OCI-LY1 (cell line): ENCODE measurements at regions not wholly inside any gene's neighbourhood (a gene's known extent, or its start where the extent isn't known, plus 50 kb on each side); places are given as distances from the start of the nearest gene placed in this dataset.

ENCODE experiments used
- EZH2 ChIP-seq: fragments of 200-600 bp; sonication (generic), shearing (Covaris generic); IDR thresholded peaks from 2 replicates; pipeline ENCODE4 v1.8.0; 2017; ENCODE audit warnings: borderline replicate concordance, mixed run types, mild to moderate bottlenecking, antibody characterized with exemption, low read length, moderate library complexity, mixed read lengths
- TF ChIP-seq, protein P1 (sequence below): fragments of 200-600 bp; sonication (generic), shearing (Covaris generic); IDR thresholded peaks from 2 replicates; pipeline ENCODE4 v1.5.1; 2017; ENCODE audit warnings: mild to moderate bottlenecking, antibody characterized with exemption, low read length, moderate library complexity, mixed read lengths

DNA sequence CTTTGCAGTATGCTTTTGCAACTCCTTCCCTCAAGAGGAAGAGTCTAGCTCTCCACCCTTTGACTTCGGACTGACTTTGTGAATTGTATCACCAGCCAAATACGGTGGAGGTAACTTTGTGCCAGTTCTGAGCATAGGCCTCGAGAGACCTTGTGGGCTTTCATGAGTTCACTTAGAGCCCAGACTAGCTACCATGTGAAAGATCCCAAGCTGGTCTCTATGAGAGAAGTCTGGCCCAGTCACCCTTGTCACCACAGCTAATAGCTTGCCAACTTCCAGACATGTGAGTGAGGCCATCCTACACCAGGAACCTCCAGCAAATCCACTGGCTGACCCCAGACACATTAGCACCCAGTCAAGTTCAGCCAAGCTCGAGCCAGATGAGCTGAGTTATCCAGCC is 72.2 kb upstream of the EXOC4 start:
- TF ChIP-seq EZH2, result no peak
- TF ChIP-seq, protein P1, sequence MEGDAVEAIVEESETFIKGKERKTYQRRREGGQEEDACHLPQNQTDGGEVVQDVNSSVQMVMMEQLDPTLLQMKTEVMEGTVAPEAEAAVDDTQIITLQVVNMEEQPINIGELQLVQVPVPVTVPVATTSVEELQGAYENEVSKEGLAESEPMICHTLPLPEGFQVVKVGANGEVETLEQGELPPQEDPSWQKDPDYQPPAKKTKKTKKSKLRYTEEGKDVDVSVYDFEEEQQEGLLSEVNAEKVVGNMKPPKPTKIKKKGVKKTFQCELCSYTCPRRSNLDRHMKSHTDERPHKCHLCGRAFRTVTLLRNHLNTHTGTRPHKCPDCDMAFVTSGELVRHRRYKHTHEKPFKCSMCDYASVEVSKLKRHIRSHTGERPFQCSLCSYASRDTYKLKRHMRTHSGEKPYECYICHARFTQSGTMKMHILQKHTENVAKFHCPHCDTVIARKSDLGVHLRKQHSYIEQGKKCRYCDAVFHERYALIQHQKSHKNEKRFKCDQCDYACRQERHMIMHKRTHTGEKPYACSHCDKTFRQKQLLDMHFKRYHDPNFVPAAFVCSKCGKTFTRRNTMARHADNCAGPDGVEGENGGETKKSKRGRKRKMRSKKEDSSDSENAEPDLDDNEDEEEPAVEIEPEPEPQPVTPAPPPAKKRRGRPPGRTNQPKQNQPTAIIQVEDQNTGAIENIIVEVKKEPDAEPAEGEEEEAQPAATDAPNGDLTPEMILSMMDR, result no peak
